Hepatocyte (in vitro differentiated cells): ENCODE measurements at regions not wholly inside any gene's neighbourhood (a gene's known extent, or its start where the extent isn't known, plus 50 kb on each side); places are given as distances from the start of the nearest gene placed in this dataset.

ENCODE experiments used
- DNase-seq: peaks from one replicate; pipeline ENCODE4 v3.0.0-alpha.2; 2016; ENCODE audit warnings: low spot score
- H2AFZ ChIP-seq: fragments of 200-600 bp; sonication (generic); 2 replicates; pipeline ENCODE4 v1.6.0; 2016; ENCODE audit warnings: antibody characterized with exemption, mild to moderate bottlenecking
- H3K27ac ChIP-seq: fragments of 200-600 bp; sonication (generic); 2 replicates; pipeline ENCODE4 v1.5.1; 2016; ENCODE audit warnings: mild to moderate bottlenecking
- H3K27me3 ChIP-seq: fragments of 200-600 bp; sonication (generic); 2 replicates; pipeline ENCODE4 v1.6.1; 2016
- H3K36me3 ChIP-seq: fragments of 200-600 bp; sonication (generic); replicated peaks from 2 replicates; pipeline ENCODE4 v1.5.1; 2016; ENCODE audit warnings: low read depth; ENCODE audit not compliant: insufficient read depth
- H3K4me1 ChIP-seq: fragments of 200-600 bp; sonication (generic); 2 replicates; pipeline ENCODE4 v1.5.1; 2016; ENCODE audit warnings: mild to moderate bottlenecking, moderate library complexity; ENCODE audit not compliant: insufficient read depth
- H3K4me2 ChIP-seq: fragments of 200-600 bp; sonication (generic); 2 replicates; pipeline ENCODE4 v1.6.0; 2016
- H3K4me3 ChIP-seq: fragments of 200-600 bp; sonication (generic); 2 replicates; pipeline ENCODE4 v1.5.1; 2016; ENCODE audit warnings: mild to moderate bottlenecking
- H3K79me2 ChIP-seq: fragments of 200-600 bp; sonication (generic); 2 replicates; pipeline ENCODE4 v1.6.0; 2017; ENCODE audit warnings: mild to moderate bottlenecking
- H3K9me2 ChIP-seq: fragments of 200-600 bp; sonication (generic); replicated peaks from 2 replicates; pipeline ENCODE4 v1.6.0; 2017; ENCODE audit warnings: mild to moderate bottlenecking; ENCODE audit not compliant: insufficient read depth
- H3K9me3 ChIP-seq: fragments of 200-600 bp; sonication (generic); 2 replicates; pipeline ENCODE4 v1.5.1; 2016; ENCODE audit warnings: low read depth, mild to moderate bottlenecking
- H4K20me1 ChIP-seq: fragments of 200-600 bp; sonication (generic); 2 replicates; pipeline ENCODE4 v1.6.0; 2016; ENCODE audit warnings: mild to moderate bottlenecking; ENCODE audit not compliant: insufficient read depth, poor library complexity, severe bottlenecking
- EZH2 ChIP-seq: fragments of 200-600 bp; sonication (generic); IDR thresholded peaks from 2 replicates; pipeline ENCODE4 v1.6.1; 2016; ENCODE audit warnings: antibody characterized with exemption, mild to moderate bottlenecking, borderline replicate concordance
- EZH2phosphoT487 ChIP-seq: fragments of 200-600 bp; sonication (generic); IDR thresholded peaks from one replicate; pipeline ENCODE4 v1.6.1; 2018; ENCODE audit warnings: antibody characterized with exemption, mild to moderate bottlenecking, low read depth, moderate library complexity; ENCODE audit not compliant: unreplicated experiment, severe bottlenecking
- WGBS: methylation state at CpG from one replicate; pipeline ENCODE4 v1.1.6; 2016; ENCODE audit warnings: low lambda C conversion rate; ENCODE audit errors: missing lambda C conversion rate; 5-methylcytosine and 5-hydroxymethylcytosine counted together
- TF ChIP-seq, protein P1 (sequence below): fragments of 200-600 bp; sonication (generic); IDR thresholded peaks from 2 replicates; pipeline ENCODE4 v1.5.1; 2016; ENCODE audit warnings: antibody characterized with exemption, mild to moderate bottlenecking; ENCODE audit not compliant: poor library complexity

DNA sequence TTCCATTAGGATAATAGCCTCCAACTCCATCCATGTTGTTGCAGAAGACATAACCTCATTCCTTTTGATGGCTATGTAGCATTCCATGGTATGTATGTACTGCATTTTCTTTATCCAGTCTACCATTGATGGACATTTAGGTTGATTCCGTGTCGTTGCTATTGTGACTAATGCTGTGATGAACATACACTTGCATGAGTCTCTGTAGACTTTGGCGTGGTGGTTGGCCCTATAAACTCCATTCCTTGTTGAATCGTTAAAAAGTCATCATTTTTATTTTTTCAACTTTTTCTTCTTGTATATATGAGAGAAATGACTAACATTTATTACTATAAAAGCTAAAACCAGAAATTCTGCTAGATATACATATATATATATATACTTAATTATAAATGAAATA is 1491.9 kb upstream of the CDH6 start:
- Histone ChIP-seq H3K79me2 (no peaks in the 10 kb centered on the region), H3K4me1 (no peaks in the 10 kb centered on the region), H3K9me2 (no peaks in the 10 kb centered on the region), H3K36me3 (no peaks in the 10 kb centered on the region), H2AFZ (no peak overlapping the region), H3K4me2 (no peak overlapping the region), H3K27me3 (no peaks in the 10 kb centered on the region), H3K9me3 (no peaks in the 10 kb centered on the region), H3K4me3 (no peak overlapping the region), H4K20me1 (no peaks in the 10 kb centered on the region), H3K27ac (no peak overlapping the region)
- TF ChIP-seq EZH2 = no peak
- TF ChIP-seq EZH2phosphoT487 = no peak
- TF ChIP-seq, protein P1, sequence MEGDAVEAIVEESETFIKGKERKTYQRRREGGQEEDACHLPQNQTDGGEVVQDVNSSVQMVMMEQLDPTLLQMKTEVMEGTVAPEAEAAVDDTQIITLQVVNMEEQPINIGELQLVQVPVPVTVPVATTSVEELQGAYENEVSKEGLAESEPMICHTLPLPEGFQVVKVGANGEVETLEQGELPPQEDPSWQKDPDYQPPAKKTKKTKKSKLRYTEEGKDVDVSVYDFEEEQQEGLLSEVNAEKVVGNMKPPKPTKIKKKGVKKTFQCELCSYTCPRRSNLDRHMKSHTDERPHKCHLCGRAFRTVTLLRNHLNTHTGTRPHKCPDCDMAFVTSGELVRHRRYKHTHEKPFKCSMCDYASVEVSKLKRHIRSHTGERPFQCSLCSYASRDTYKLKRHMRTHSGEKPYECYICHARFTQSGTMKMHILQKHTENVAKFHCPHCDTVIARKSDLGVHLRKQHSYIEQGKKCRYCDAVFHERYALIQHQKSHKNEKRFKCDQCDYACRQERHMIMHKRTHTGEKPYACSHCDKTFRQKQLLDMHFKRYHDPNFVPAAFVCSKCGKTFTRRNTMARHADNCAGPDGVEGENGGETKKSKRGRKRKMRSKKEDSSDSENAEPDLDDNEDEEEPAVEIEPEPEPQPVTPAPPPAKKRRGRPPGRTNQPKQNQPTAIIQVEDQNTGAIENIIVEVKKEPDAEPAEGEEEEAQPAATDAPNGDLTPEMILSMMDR = no peak
- WGBS = 95% methylated on average over 4 of the region's 4 CpGs
- DNase-seq = no peak

DNA sequence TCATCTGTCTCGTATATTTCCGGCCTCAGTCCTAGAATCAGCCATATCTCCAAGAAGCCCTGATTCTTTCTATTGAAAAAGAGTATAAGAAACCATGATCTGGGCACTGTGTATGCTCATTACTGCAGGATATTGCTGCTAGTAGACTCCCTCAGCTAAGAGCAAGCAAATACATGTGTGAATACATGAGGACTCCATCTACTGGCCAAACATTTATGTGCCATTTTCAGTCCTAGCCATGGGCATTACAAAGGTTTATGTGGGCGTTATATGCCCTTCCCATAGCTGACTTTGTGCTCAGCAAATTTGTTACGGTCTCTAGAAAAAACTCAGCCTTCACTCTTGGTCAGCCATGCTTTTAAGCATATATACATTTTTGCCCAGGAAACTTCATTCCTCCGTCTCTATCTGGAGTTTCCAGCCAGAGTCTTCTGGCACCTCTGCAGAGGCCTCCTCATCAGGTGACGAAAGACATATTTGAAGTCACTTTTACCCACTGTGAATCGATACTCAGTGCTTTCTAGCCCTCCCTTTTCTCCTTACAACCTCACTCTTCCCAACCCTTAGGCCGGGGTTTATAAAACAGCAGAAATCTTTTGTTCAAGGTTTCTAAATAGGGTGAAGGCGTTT is 1495.6 kb upstream of the CDH6 start:
- no peaks in the 10 kb centered on the region for H3K27me3 ChIP-seq
- 72% methylated on average over 9 of the region's 9 CpGs for WGBS
- no peaks in the 10 kb centered on the region for H3K36me3 ChIP-seq
- peak; percentile 46 for DNase-seq
- no peak overlapping the region for H2AFZ ChIP-seq
- TF ChIP-seq EZH2 (no peak), EZH2phosphoT487 (no peak)
- TF ChIP-seq, protein P1 = peak; percentile 43
- H3K4me1 ChIP-seq = no peaks in the 10 kb centered on the region
- no peak overlapping the region for H3K27ac ChIP-seq
- no peaks in the 10 kb centered on the region for H3K9me3 ChIP-seq
- no peak overlapping the region for H3K4me3 ChIP-seq
- no peaks in the 10 kb centered on the region for H3K9me2 ChIP-seq
- no peaks in the 10 kb centered on the region for H4K20me1 ChIP-seq
- no peaks in the 10 kb centered on the region for H3K79me2 ChIP-seq
- H3K4me2 ChIP-seq = no peak overlapping the region

DNA sequence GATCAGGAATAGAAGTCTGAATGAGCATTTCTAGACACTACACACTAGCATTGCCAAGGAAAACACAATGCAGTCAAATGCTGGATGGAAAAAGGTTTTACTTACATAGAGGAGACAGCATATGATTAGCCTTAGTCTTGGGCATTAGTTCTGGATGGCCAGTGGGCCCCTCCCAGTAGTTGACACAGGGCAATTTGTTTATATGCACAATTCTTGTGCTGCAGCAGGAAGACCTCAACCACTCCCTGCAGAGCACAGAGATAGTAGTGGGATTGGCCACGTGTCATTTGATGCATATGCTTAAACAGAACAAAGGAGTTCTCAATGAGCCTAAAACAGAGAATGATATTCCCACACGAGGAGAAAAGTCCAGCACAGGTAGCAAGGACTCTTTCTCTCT is 1496.2 kb upstream of the CDH6 start:
- Histone ChIP-seq H3K9me3 (no peaks in the 10 kb centered on the region), H3K27me3 (no peaks in the 10 kb centered on the region), H3K36me3 (no peaks in the 10 kb centered on the region), H4K20me1 (no peaks in the 10 kb centered on the region), H3K9me2 (no peaks in the 10 kb centered on the region), H3K4me1 (no peaks in the 10 kb centered on the region), H2AFZ (no peak overlapping the region), H3K27ac (no peak overlapping the region), H3K4me2 (no peak overlapping the region), H3K79me2 (no peaks in the 10 kb centered on the region), H3K4me3 (no peak overlapping the region)
- DNase-seq = no peak
- WGBS = 65% methylated on average over 2 of the region's 2 CpGs
- TF ChIP-seq, protein P1 = no peak
- TF ChIP-seq EZH2 = no peak
- TF ChIP-seq EZH2phosphoT487 = no peak

DNA sequence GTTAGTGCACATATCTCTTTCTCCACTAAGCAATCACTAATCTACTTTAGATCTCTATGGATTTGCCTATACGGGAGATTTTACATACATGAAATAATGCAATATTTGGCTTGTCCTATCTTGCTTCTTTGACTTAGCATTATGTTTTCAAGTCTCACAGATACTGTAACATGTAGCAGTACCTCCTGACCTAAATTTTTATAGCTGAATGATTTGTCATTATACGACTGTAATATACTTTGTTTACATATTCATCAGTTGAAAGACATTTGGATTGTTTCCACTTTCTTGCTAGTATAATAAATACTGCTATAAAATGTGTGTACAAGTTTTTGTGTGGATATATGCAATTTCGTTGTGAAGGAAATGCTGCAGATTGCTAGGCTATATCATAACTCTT is 1520.8 kb upstream of the CDH6 start:
- H2AFZ ChIP-seq = no peak overlapping the region
- H3K9me3 ChIP-seq = no peaks in the 10 kb centered on the region
- TF ChIP-seq EZH2phosphoT487 (no peak), EZH2 (no peak)
- TF ChIP-seq, protein P1 = no peak
- H3K4me3 ChIP-seq = no peak overlapping the region
- no peaks in the 10 kb centered on the region for H3K79me2 ChIP-seq
- no peak overlapping the region for H3K27ac ChIP-seq
- 41% methylated on average over 3 of the region's 3 CpGs for WGBS
- H3K4me1 ChIP-seq = no peaks in the 10 kb centered on the region
- no peaks in the 10 kb centered on the region for H3K36me3 ChIP-seq
- H3K4me2 ChIP-seq = no peak overlapping the region
- DNase-seq = no peak
- H3K27me3 ChIP-seq = no peaks in the 10 kb centered on the region
- H4K20me1 ChIP-seq = no peaks in the 10 kb centered on the region
- no peaks in the 10 kb centered on the region for H3K9me2 ChIP-seq
